ENCODE measurements at regions not wholly inside any gene's neighbourhood (a gene's known extent, or its start where the extent isn't known, plus 50 kb on each side); places are given as distances from the start of the nearest gene placed in this dataset.

GRCh38 chr14:45972416-45972815 is 679.2 kb downstream of the RPL10L start:
- Histone ChIP-seq H3K36me3 (ENCODE audit: control insufficient read depth in 2 of 2, extremely low read depth in 1 of 2, insufficient read depth in 2 of 2, low read length in 2 of 2) (no peaks in the 10 kb centered on the region), H3K9ac (ENCODE audit: control insufficient read depth, extremely low read depth, insufficient read depth, low read length) (no peak overlapping the region), H3K27ac (ENCODE audit: control insufficient read depth, insufficient read depth, low read length) (no peak overlapping the region), H3K4me3 (ENCODE audit: control insufficient read depth in 2 of 3, extremely low read depth in 1 of 3, insufficient read depth in 2 of 3, low read depth in 1 of 3, low read length in 3 of 3) (no peak overlapping the region), H3K9me1 (ENCODE audit: control insufficient read depth, extremely low read depth, insufficient read depth, low read length) (no peaks in the 10 kb centered on the region), H3K27me3 (ENCODE audit: control insufficient read depth, extremely low read depth, insufficient read depth, low read length) (no peaks in the 10 kb centered on the region), H3K79me2 (ENCODE audit: control insufficient read depth, insufficient read depth, low read length) (no peaks in the 10 kb centered on the region), H2AFZ (ENCODE audit: control insufficient read depth, low read length) (no peak overlapping the region), H3K4me1 (ENCODE audit: control insufficient read depth, extremely low read depth, insufficient read depth, low read length) (no peaks in the 10 kb centered on the region), H3K9me3 (ENCODE audit: control insufficient read depth, low read depth, low read length) (no peaks in the 10 kb centered on the region), H4K20me1 (ENCODE audit: control insufficient read depth, extremely low read depth, insufficient read depth, low read length) (no peaks in the 10 kb centered on the region), H3K4me2 (ENCODE audit: control insufficient read depth, extremely low read depth, insufficient read depth, low read depth, low read length) (no peak overlapping the region)
- dilution Hi-C loops (cut with MboI; ENCODE audit: extremely low pct_ligation_motif_present, low sequenced_read_pairs): no loop called here
- TF ChIP-seq, protein P1, sequence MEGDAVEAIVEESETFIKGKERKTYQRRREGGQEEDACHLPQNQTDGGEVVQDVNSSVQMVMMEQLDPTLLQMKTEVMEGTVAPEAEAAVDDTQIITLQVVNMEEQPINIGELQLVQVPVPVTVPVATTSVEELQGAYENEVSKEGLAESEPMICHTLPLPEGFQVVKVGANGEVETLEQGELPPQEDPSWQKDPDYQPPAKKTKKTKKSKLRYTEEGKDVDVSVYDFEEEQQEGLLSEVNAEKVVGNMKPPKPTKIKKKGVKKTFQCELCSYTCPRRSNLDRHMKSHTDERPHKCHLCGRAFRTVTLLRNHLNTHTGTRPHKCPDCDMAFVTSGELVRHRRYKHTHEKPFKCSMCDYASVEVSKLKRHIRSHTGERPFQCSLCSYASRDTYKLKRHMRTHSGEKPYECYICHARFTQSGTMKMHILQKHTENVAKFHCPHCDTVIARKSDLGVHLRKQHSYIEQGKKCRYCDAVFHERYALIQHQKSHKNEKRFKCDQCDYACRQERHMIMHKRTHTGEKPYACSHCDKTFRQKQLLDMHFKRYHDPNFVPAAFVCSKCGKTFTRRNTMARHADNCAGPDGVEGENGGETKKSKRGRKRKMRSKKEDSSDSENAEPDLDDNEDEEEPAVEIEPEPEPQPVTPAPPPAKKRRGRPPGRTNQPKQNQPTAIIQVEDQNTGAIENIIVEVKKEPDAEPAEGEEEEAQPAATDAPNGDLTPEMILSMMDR (optimal IDR thresholded peaks at IDR 0.05 in 1 of 3, IDR thresholded peaks at IDR 0.05 in 1 of 3, conservative IDR thresholded peaks at IDR 0.05 in 1 of 3; ENCODE audit: extremely low read depth in 1 of 3, insufficient read depth in 2 of 3, low read length in 3 of 3): no peak
- no peak for TF ChIP-seq EZH2 (IDR thresholded peaks at IDR 0.05; ENCODE audit: low read length)
- FAIRE-seq (no peak), DNase-seq (ENCODE audit: low read depth, low spot score) (no peak)

DNA sequence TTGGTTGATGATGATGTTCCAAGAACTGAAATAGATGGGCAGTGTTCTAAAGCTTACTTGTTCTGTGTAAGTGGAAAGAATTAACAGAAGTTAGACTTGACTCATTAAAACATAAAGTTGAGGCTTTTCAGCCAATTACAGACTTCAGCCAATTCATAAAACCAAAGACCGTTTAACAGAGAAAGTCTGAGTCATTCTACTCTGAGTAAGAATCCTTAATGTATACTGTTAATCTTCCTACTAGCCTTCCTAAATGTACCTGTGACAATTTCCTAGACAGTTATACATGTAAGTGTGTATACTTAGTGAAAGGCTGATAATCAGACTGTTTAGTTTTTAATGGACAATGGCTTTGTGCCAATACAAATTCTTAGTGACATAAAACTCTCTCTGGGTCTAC is 681.0 kb downstream of the RPL10L start:
- Histone ChIP-seq H3K9me1 (ENCODE audit: control insufficient read depth, extremely low read depth, insufficient read depth, low read length) (no peaks in the 10 kb centered on the region), H3K4me3 (ENCODE audit: control insufficient read depth in 2 of 3, extremely low read depth in 1 of 3, insufficient read depth in 2 of 3, low read depth in 1 of 3, low read length in 3 of 3) (no peak overlapping the region), H2AFZ (ENCODE audit: control insufficient read depth, low read length) (no peak overlapping the region), H3K4me1 (ENCODE audit: control insufficient read depth, extremely low read depth, insufficient read depth, low read length) (no peaks in the 10 kb centered on the region), H3K9me3 (ENCODE audit: control insufficient read depth, low read depth, low read length) (no peaks in the 10 kb centered on the region), H3K9ac (ENCODE audit: control insufficient read depth, extremely low read depth, insufficient read depth, low read length) (no peak overlapping the region), H3K27ac (ENCODE audit: control insufficient read depth, insufficient read depth, low read length) (no peak overlapping the region), H3K79me2 (ENCODE audit: control insufficient read depth, insufficient read depth, low read length) (no peaks in the 10 kb centered on the region), H4K20me1 (ENCODE audit: control insufficient read depth, extremely low read depth, insufficient read depth, low read length) (no peaks in the 10 kb centered on the region), H3K27me3 (ENCODE audit: control insufficient read depth, extremely low read depth, insufficient read depth, low read length) (no peaks in the 10 kb centered on the region), H3K4me2 (ENCODE audit: control insufficient read depth, extremely low read depth, insufficient read depth, low read depth, low read length) (no peak overlapping the region), H3K36me3 (ENCODE audit: control insufficient read depth in 2 of 2, extremely low read depth in 1 of 2, insufficient read depth in 2 of 2, low read length in 2 of 2) (no peaks in the 10 kb centered on the region)
- FAIRE-seq: no peak
- TF ChIP-seq EZH2 (IDR thresholded peaks at IDR 0.05; ENCODE audit: low read length): no peak
- no peak for DNase-seq (ENCODE audit: low read depth, low spot score)
- dilution Hi-C loops (cut with MboI; ENCODE audit: extremely low pct_ligation_motif_present, low sequenced_read_pairs): no loop called here

DNA sequence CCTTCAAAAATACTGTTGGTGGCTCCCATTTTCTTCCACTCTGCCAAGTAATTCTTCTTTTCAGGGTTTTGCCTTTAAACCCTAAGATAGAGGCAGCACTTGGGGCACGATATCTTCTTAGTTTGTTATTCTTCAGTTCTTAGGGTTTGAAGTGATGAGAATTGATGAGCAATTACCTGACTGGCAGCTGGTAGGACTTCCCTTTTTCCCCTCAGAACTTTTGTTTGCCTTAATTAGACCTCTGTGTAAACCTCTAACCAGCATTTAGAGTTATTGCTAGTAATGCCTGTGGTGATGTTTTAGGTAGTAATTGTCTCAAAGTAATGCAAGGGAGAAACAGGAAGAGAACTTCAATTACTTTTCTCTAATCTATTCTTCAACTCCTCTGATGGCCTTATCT is 683.5 kb downstream of the RPL10L start:
- FAIRE-seq (no peak), DNase-seq (ENCODE audit: low read depth, low spot score) (no peak)
- no peak for TF ChIP-seq EZH2 (IDR thresholded peaks at IDR 0.05; ENCODE audit: low read length)
- TF ChIP-seq, protein P1 (optimal IDR thresholded peaks at IDR 0.05 in 1 of 3, IDR thresholded peaks at IDR 0.05 in 1 of 3, conservative IDR thresholded peaks at IDR 0.05 in 1 of 3; ENCODE audit: extremely low read depth in 1 of 3, insufficient read depth in 2 of 3, low read length in 3 of 3): no peak
- Histone ChIP-seq H3K36me3 (ENCODE audit: control insufficient read depth in 2 of 2, extremely low read depth in 1 of 2, insufficient read depth in 2 of 2, low read length in 2 of 2) (no peaks in the 10 kb centered on the region), H3K9me1 (ENCODE audit: control insufficient read depth, extremely low read depth, insufficient read depth, low read length) (no peaks in the 10 kb centered on the region), H3K27me3 (ENCODE audit: control insufficient read depth, extremely low read depth, insufficient read depth, low read length) (no peaks in the 10 kb centered on the region), H2AFZ (ENCODE audit: control insufficient read depth, low read length) (no peak overlapping the region), H3K9ac (ENCODE audit: control insufficient read depth, extremely low read depth, insufficient read depth, low read length) (no peak overlapping the region), H4K20me1 (ENCODE audit: control insufficient read depth, extremely low read depth, insufficient read depth, low read length) (no peaks in the 10 kb centered on the region), H3K9me3 (ENCODE audit: control insufficient read depth, low read depth, low read length) (no peaks in the 10 kb centered on the region), H3K79me2 (ENCODE audit: control insufficient read depth, insufficient read depth, low read length) (no peaks in the 10 kb centered on the region), H3K4me3 (ENCODE audit: control insufficient read depth in 2 of 3, extremely low read depth in 1 of 3, insufficient read depth in 2 of 3, low read depth in 1 of 3, low read length in 3 of 3) (no peak overlapping the region), H3K4me2 (ENCODE audit: control insufficient read depth, extremely low read depth, insufficient read depth, low read depth, low read length) (no peak overlapping the region), H3K4me1 (ENCODE audit: control insufficient read depth, extremely low read depth, insufficient read depth, low read length) (no peaks in the 10 kb centered on the region), H3K27ac (ENCODE audit: control insufficient read depth, insufficient read depth, low read length) (no peak overlapping the region)
- dilution Hi-C loops (cut with MboI; ENCODE audit: extremely low pct_ligation_motif_present, low sequenced_read_pairs): no loop called here
